ENCODE measurements at regions not wholly inside any gene's neighbourhood (a gene's known extent, or its start where the extent isn't known, plus 50 kb on each side); places are given as distances from the start of the nearest gene placed in this dataset.
A peak's percentile ranks its signal among the peaks of the same experiment; 100 is the strongest.

GRCh38 chr10:20993830-20994527 is 96.9 kb upstream of the NEBL start:
- no peak for DNase-seq (ENCODE audit: extremely low read depth in 1 of 11, low read depth in 9 of 11, low spot score in 4 of 11)

DNA sequence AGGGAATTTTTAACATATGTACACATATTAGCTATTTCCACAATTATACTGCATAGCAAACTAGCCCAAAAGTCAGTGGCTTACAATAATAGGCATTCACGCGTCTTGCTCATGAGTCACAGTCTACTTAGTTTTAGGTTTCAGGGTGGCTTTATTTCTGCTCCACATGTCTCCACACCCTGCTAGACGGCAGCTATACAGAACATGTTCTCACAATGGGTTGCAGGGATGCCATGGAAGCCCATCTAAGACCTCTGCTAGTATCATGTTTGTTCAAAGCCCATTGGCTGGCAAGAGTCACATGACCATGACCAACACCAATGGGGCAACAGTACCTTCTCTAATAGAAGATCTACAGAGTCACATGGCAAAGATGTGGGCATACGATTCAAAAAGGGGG is 96.3 kb upstream of the NEBL start:
- no peak for DNase-seq (ENCODE audit: extremely low read depth in 1 of 11, low read depth in 9 of 11, low spot score in 4 of 11)

DNA sequence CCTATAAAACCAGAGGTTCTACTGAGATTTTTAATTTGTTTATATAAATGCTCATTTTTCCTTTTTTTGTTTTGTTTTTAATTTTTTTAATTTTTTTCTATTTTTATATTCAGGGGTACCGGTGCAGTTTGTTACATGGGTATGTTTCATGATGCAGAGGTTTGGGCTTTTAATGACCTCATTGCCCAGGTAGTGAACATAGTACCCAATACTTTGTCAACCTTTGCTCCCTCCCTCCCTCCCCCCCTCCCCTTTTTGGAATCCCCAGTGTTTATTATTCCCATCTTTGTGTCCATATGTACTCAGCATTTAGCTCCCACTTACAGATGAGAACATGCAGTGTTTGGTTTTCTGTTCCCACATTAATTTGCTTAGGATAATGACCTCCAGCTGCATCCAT is 94.4 kb upstream of the NEBL start:
- no peak for DNase-seq (ENCODE audit: extremely low read depth in 1 of 11, low read depth in 9 of 11, low spot score in 4 of 11)

- DNase-seq (ENCODE audit: extremely low read depth in 1 of 11, low read depth in 9 of 11, low spot score in 4 of 11), result no peak
Observed at GRCh38 chr10:20990604-20991003, 93.5 kb upstream of the NEBL start.

DNA sequence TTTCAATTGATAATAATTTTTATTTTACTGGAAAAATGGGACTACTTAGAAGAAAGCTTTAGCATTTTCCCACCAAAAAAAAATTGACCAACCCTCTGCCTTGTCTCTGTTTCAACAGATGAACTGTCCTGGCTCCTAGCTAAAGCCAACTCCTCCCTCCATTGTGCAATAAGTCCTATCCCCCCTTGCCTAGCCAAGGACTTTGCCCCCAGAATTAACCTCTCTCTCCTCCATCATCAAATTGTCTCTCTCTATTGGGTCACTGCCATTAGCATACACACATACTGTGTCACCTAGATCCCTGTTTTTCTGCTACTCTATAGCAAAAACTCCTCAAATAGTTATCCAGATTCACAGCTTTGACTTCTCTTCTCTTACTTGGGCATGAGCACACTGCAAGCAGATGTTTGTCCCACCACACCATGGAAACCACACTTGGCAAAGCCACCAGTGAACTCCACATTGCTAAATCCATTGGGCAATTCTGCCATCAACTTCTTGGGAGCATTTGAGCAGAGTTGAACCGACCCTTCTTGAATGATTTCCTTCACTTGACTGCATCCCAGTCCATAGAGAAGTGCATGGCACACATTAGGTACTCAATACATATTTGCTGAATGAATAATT is 91.4 kb upstream of the NEBL start:
- no peak for DNase-seq (ENCODE audit: extremely low read depth in 1 of 11, low read depth in 9 of 11, low spot score in 4 of 11)

DNA sequence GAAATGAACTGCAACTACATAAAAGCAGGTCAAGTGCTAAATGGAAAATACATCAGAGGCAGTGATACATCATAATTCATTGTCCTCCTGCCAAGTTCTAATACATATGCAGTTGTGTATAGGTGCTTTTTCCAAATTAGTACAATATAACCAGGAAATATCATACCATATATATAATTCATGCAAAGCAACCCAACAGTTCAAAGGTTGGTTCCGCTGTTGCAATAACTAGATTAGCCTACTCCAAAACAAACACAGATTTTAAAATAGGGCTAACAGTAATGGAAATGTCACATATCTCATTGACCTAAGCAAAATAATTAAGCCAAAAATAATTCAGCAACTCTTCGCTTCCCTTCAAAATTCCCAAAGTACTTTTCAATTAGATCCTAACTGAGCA is 88.9 kb upstream of the NEBL start:
- DNase-seq (ENCODE audit: extremely low read depth in 1 of 11, low read depth in 9 of 11, low spot score in 4 of 11), result no peak

DNA sequence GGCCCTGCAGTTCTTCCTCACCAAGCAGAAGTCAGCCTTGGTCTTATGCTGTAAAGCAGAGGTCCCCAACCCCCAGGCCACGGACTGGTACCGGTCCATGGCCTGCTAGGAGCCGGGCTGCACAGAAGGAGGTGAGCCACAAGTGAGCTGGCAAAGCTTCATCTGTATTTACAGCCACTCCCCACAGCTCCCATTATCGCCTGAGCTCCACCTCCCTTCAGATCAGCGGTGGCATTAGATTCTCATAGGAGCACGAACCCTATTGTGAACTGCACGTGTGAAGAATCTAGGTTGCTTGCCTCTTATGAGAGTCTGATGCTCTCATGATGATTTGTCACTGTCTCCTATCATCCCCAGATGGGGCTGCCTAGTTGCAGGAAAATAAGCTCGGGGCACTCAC is 87.6 kb upstream of the NEBL start:
- no peak for DNase-seq (ENCODE audit: extremely low read depth in 1 of 11, low read depth in 9 of 11, low spot score in 4 of 11)

- DNase-seq (ENCODE audit: extremely low read depth in 1 of 11, low read depth in 9 of 11, low spot score in 4 of 11), result no peak
Observed at GRCh38 chr10:20981419-20981953, 84.4 kb upstream of the NEBL start.

GRCh38 chr10:20978617-20979016 is 81.5 kb upstream of the NEBL start:
- DNase-seq (ENCODE audit: extremely low read depth in 1 of 11, low read depth in 9 of 11, low spot score in 4 of 11), result no peak

- no peak for DNase-seq (ENCODE audit: extremely low read depth in 1 of 11, low read depth in 9 of 11, low spot score in 4 of 11)
Observed at GRCh38 chr10:20977300-20977699, 80.2 kb upstream of the NEBL start.

DNA sequence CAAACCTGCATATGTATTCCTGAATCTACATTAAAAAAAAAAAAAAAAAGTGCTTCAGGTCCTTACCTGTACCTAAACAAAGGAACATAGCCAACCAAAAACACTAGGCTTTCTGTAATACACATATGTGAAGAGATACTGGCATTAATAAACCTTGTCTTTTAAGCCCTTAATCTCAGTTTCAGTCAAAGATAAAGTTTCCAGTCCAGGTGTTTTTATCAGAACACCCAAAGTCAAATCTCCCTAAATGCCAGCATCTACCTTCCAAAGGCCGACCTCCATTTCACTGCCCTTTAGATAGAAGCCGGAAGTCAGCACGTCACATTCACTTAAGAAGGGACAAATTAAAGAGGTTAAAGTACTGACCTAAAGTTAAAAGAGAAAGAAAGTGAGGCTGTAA is 79.8 kb upstream of the NEBL start:
- DNase-seq (ENCODE audit: extremely low read depth in 1 of 11, low read depth in 9 of 11, low spot score in 4 of 11), result no peak

DNA sequence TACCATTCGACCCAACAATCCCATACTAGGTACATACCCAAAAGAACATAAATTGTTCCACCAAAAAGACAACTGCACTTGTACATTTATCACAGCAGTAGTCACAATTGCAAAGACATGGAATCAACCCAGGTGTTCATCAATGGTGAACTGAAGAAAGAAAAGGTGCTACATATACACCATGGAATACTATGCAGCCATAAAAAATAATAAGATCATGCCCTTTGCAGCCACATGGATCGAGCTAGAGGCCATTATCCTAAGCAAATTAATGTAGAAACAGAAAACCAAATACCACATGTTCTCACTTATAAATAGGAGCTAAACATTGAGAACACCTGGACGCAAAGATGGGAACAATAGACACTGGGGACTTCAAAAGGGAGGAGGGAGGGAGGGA is 79.3 kb upstream of the NEBL start:
- DNase-seq (ENCODE audit: extremely low read depth in 1 of 11, low read depth in 9 of 11, low spot score in 4 of 11), result no peak

DNA sequence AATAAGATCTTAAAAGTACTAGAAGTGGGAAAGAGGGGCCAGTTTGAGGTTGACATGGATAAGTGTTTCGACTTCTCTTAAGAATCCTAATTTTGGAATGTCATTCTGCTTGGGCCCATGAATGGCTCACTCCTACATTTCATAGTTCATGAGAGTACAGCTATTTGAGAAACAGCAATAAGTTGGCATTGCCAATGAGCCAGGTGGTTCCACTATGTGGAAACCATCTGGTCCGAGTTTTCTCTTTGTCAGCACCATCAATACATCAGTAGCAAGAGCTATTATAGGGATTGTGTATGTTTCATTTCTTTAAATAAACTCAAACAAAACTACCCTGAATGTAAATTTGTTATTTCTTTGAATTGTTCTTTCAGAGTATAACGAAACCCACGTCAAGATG is 78.1 kb upstream of the NEBL start:
- DNase-seq (ENCODE audit: extremely low read depth in 1 of 11, low read depth in 9 of 11, low spot score in 4 of 11), result no peak

DNA sequence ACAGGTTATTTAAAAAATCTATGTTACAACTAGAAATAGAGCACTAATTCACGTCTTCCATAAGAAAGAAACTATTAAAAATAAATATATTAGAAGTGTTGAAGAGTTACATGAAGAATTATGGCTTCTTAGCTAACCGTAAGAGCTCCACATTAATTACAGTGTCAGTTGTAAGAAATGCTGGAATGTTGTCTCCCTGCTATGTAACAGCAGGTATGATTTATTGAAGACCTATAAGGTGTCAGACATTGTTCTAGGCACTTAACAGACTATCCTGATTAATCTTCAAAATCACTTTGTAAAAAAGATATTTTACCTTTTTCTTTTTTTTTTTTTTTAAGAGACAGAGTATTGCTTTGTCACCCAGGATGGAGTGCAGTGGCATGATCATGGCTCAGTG is 75.8 kb upstream of the NEBL start:
- no peak for DNase-seq (ENCODE audit: extremely low read depth in 1 of 11, low read depth in 9 of 11, low spot score in 4 of 11)

DNA sequence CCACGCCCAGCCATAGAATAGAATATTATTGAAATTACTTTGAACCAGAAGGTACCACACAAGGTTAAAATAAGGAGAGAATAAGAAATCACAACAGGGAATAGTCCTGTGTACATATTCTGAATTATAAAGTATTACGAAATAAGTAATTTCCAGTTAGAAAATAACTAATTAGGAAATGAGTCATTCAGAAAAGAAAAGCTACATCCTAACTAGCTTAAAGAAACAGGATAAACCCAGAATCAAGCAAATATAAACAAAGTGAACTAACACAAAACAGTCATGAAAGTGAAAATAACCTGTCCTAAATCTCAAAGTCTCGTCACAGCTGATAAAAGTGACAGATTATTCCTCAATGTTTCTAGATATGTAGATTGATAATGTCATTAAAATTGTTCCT is 74.8 kb upstream of the NEBL start:
- DNase-seq (ENCODE audit: extremely low read depth in 1 of 11, low read depth in 9 of 11, low spot score in 4 of 11), result no peak

GRCh38 chr10:20970708-20971107 is 73.6 kb upstream of the NEBL start:
- DNase-seq (ENCODE audit: extremely low read depth in 1 of 11, low read depth in 9 of 11, low spot score in 4 of 11), result no peak

- no peak for DNase-seq (ENCODE audit: extremely low read depth in 1 of 11, low read depth in 9 of 11, low spot score in 4 of 11)
Observed at GRCh38 chr10:20970044-20970443, 72.9 kb upstream of the NEBL start.

GRCh38 chr10:20966426-20966825 is 69.3 kb upstream of the NEBL start:
- DNase-seq (ENCODE audit: extremely low read depth in 1 of 11, low read depth in 9 of 11, low spot score in 4 of 11), result no peak

GRCh38 chr10:20963721-20964595 is 66.8 kb upstream of the NEBL start:
- no peak for DNase-seq (ENCODE audit: extremely low read depth in 1 of 11, low read depth in 9 of 11, low spot score in 4 of 11)

- DNase-seq (ENCODE audit: extremely low read depth in 1 of 11, low read depth in 9 of 11, low spot score in 4 of 11), result peak in 6 of 11 donors; percentile 6 to 48 (median 24)
Observed at GRCh38 chr10:20963056-20963455, 65.9 kb upstream of the NEBL start.
